ENCODE measurements at regions not wholly inside any gene's neighbourhood (a gene's known extent, or its start where the extent isn't known, plus 50 kb on each side); places are given as distances from the start of the nearest gene placed in this dataset.

- ChIA-PET POLR2A (no interaction called here), CTCF (no interaction called here)
These were observed 525.8 kb upstream of the GOT2 start for GRCh38 chr16:59259950-59260319.

DNA sequence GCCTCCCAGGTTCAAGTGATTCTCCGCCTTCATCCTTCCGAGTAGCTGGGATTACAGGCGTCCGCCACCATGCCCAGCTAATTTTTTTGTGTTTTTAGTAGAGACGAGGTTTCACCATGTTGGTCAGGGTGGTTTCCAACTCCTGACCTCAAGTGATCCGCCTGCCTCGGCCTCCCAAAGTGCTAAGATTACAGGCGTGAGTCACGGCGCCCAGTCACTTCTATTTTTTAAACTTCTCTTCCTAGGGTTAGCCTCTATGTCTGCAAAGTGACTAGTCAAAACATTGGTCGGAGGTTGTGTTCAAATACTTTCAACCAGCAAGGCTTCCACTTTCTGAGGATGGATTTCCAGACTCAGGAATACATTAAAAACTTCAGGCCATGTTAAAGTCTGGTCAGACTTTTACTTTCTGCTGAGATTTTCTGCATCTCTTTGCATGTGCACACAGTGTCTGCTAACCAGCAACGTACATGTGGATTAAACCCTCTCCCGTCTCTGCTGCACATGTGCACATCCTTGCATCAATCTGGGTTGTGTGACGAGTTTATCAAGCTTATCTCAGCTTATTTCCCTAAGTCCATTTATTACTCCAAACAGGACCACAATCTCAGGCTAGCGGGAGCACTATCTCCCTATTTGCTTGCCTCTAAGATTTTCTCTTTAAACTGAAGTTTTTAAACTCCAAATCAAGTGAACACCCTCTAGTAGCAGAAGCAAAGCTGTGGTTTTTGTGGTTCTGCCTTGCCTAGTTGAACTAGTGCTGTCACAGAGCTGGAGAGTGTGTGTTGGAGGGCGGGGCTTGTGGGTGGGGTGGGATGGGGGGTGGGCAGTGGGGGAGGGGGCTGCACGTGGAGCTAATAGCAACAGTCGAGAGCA, 525.2 kb upstream of the GOT2 start:
- TF ChIP-seq CTCF (IDR thresholded peaks at IDR 0.05) = no peak
- TF ChIP-seq, protein P1, sequence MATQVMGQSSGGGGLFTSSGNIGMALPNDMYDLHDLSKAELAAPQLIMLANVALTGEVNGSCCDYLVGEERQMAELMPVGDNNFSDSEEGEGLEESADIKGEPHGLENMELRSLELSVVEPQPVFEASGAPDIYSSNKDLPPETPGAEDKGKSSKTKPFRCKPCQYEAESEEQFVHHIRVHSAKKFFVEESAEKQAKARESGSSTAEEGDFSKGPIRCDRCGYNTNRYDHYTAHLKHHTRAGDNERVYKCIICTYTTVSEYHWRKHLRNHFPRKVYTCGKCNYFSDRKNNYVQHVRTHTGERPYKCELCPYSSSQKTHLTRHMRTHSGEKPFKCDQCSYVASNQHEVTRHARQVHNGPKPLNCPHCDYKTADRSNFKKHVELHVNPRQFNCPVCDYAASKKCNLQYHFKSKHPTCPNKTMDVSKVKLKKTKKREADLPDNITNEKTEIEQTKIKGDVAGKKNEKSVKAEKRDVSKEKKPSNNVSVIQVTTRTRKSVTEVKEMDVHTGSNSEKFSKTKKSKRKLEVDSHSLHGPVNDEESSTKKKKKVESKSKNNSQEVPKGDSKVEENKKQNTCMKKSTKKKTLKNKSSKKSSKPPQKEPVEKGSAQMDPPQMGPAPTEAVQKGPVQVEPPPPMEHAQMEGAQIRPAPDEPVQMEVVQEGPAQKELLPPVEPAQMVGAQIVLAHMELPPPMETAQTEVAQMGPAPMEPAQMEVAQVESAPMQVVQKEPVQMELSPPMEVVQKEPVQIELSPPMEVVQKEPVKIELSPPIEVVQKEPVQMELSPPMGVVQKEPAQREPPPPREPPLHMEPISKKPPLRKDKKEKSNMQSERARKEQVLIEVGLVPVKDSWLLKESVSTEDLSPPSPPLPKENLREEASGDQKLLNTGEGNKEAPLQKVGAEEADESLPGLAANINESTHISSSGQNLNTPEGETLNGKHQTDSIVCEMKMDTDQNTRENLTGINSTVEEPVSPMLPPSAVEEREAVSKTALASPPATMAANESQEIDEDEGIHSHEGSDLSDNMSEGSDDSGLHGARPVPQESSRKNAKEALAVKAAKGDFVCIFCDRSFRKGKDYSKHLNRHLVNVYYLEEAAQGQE (IDR thresholded peaks at IDR 0.05; ENCODE audit: insufficient read depth in 1 of 2, low read depth in 2 of 2, low read length in 1 of 2) = no peak
- TF ChIP-seq SIN3A (IDR thresholded peaks at IDR 0.05; ENCODE audit: borderline replicate concordance, insufficient read depth, low read depth, low read length) = no peak
- no peak for TF ChIP-seq POLR2AphosphoS5 (IDR thresholded peaks at IDR 0.05; ENCODE audit: low read depth, low read length)
- no peak for TF ChIP-seq TCF7L2 (IDR thresholded peaks at IDR 0.05; ENCODE audit: low read depth, low read length)
- ATAC-seq = no peak

More at GRCh38 chr16:59259950-59260319, 525.8 kb upstream of the GOT2 start:
- no peaks in the 10 kb centered on the region for H3K4me1 ChIP-seq (ENCODE audit: control insufficient read depth, insufficient read depth, low read length)
- intact Hi-C loops (cut with micrococcal nuclease; ENCODE audit: unreplicated experiment) (no loop called here), in situ Hi-C loops (cut with HindIII; ENCODE audit: low pct_unique_long_range_greater_than_20kb, low sequenced_read_pairs) (no loop called here)
- no peak for ATAC-seq
- no peaks in the 10 kb centered on the region for H3K36me3 ChIP-seq (ENCODE audit: control insufficient read depth, insufficient read depth, low read length)
- H3K9me3 ChIP-seq (ENCODE audit: control insufficient read depth, insufficient read depth, low read depth, low read length) = no peaks in the 10 kb centered on the region
- no peak overlapping the region for H3K27ac ChIP-seq (ENCODE audit: low read length)
- DNase-seq (ENCODE audit: low read depth, low spot score) = no peak
- H3K4me3 ChIP-seq (ENCODE audit: low read depth in 2 of 2, low read length in 2 of 2) = no peak overlapping the region
- BruUV-seq (replicated peaks) = no TSS peak
- no peaks in the 10 kb centered on the region for H3K27me3 ChIP-seq (ENCODE audit: control insufficient read depth, insufficient read depth, low read length)
- TF ChIP-seq CTCF (IDR thresholded peaks at IDR 0.05) (no peak), SIN3A (IDR thresholded peaks at IDR 0.05; ENCODE audit: borderline replicate concordance, insufficient read depth, low read depth, low read length) (no peak), TCF7L2 (IDR thresholded peaks at IDR 0.05; ENCODE audit: low read depth, low read length) (no peak), POLR2AphosphoS5 (IDR thresholded peaks at IDR 0.05; ENCODE audit: low read depth, low read length) (no peak)
- TF ChIP-seq, protein P1 (IDR thresholded peaks at IDR 0.05; ENCODE audit: insufficient read depth in 1 of 2, low read depth in 2 of 2, low read length in 1 of 2) = no peak

More for the DNA sequence above, 525.2 kb upstream of the GOT2 start:
- DNase-seq (ENCODE audit: low read depth, low spot score) = no peak
- H3K27ac ChIP-seq (ENCODE audit: low read length) = no peak overlapping the region
- in situ Hi-C loops (cut with HindIII; ENCODE audit: low pct_unique_long_range_greater_than_20kb, low sequenced_read_pairs) = no loop called here
- no peaks in the 10 kb centered on the region for H3K36me3 ChIP-seq (ENCODE audit: control insufficient read depth, insufficient read depth, low read length)
- intact Hi-C loops (cut with micrococcal nuclease; ENCODE audit: unreplicated experiment) = no loop called here
- no TSS peak for BruUV-seq (replicated peaks)
- H3K4me1 ChIP-seq (ENCODE audit: control insufficient read depth, insufficient read depth, low read length) = no peaks in the 10 kb centered on the region
- ChIA-PET CTCF (no interaction called here), POLR2A (no interaction called here)
- H3K4me3 ChIP-seq (ENCODE audit: low read depth in 2 of 2, low read length in 2 of 2) = no peak overlapping the region
- no peaks in the 10 kb centered on the region for H3K9me3 ChIP-seq (ENCODE audit: control insufficient read depth, insufficient read depth, low read depth, low read length)
- no peaks in the 10 kb centered on the region for H3K27me3 ChIP-seq (ENCODE audit: control insufficient read depth, insufficient read depth, low read length)

Data from Panc1 (cell line).